A549 (cell line): ENCODE measurements at regions not wholly inside any gene's neighbourhood (a gene's known extent, or its start where the extent isn't known, plus 50 kb on each side); places are given as distances from the start of the nearest gene placed in this dataset.

Source experiments
- ATAC-seq, 2 experiments: fragments of 200-7000 bp in 1 of 2; fragments of >200 bp in 1 of 2; cut with Nextera tagmentation in 1 of 2; cut with Tn5 transposase in 1 of 2; 3 replicates each; pipeline versions ENCODE4 v1.8.0 to v1.9.1; 2018 to 2020; ENCODE audit warnings: mild to moderate bottlenecking in 1 of 2, moderate library complexity in 1 of 2
- CTCF ChIA-PET: fragments of 300-600 bp; sonication (Branson Sonifier 250); formaldehyde crosslinking; extraction: SDS; loops from one replicate; lab custom pipeline; 2021; ENCODE audit warnings: antibody characterized with exemption, inconsistent platforms; lab: Yijun Ruan, JAX
- POLR2A ChIA-PET: fragments of 350-600 bp; formaldehyde crosslinking; extraction: SDS; loops from one replicate; lab custom pipeline; 2021; ENCODE audit warnings: antibody characterized with exemption, inconsistent platforms; lab: Yijun Ruan, JAX
- DNase-seq, 2 experiments: peaks; one replicate each; pipeline versions ENCODE4 v3.0.0 to v3.0.0-alpha.2; 2011 to 2016; ENCODE audit warnings: low read depth in 1 of 2, low spot score in 1 of 2
- FAIRE-seq: peaks from 2 replicates; lab custom pipeline; 2011; peaks lifted over from hg19 to GRCh38; lab: Jason Lieb, UNC
- H3K27ac ChIP-seq, 2 experiments: fragments of >200 bp; sonication (Bioruptor Twin); formaldehyde crosslinking; 3 replicates each; pipeline ENCODE4 v1.5.1; 2016 to 2017
- H3K4me1 ChIP-seq: fragments of >200 bp; sonication (Bioruptor Twin); formaldehyde crosslinking; 3 replicates; pipeline ENCODE4 v1.6.1; 2016
- H3K4me2 ChIP-seq: fragments of >200 bp; sonication (Bioruptor Twin); formaldehyde crosslinking; 3 replicates; pipeline ENCODE4 v1.6.1; 2016
- H3K4me3 ChIP-seq: fragments of >200 bp; sonication (Bioruptor Twin); formaldehyde crosslinking; 3 replicates; pipeline ENCODE4 v1.5.1; 2016
- H3K9me3 ChIP-seq: fragments of >200 bp; sonication (Bioruptor Twin); formaldehyde crosslinking; 3 replicates; pipeline ENCODE4 v1.6.1; 2016
- CBX8 ChIP-seq: fragments of 200-600 bp; sonication (generic); IDR thresholded peaks from 2 replicates; pipeline ENCODE4 v1.6.1; 2016
- CEBPB ChIP-seq, 2 experiments: fragments of >200 bp in 1 of 2; sonication (Bioruptor Twin) in 1 of 2; formaldehyde crosslinking in 1 of 2; IDR thresholded peaks; 2 replicates each; pipeline ENCODE4 v1.6.1; 2012 to 2016
- CHD4 ChIP-seq: fragments of 200-600 bp; sonication (generic); IDR thresholded peaks from 2 replicates; pipeline ENCODE4 v1.6.1; 2016; ENCODE audit warnings: antibody characterized with exemption, mild to moderate bottlenecking, borderline replicate concordance
- E2F6 ChIP-seq: IDR thresholded peaks from 2 replicates; pipeline ENCODE4 v1.6.1; 2012; ENCODE audit warnings: low read depth, borderline replicate concordance
- ELK1 ChIP-seq: fragments of 150-350 bp; IDR thresholded peaks from 2 replicates; pipeline ENCODE4 v1.6.1; 2014; ENCODE audit warnings: low read depth, mild to moderate bottlenecking, low read length
- EP300 ChIP-seq, 2 experiments: fragments of >200 bp; sonication (Bioruptor Twin); formaldehyde crosslinking; IDR thresholded peaks; 2 replicates in 1 of 2; 3 replicates in 1 of 2; pipeline ENCODE4 v1.6.1; 2016 to 2017
- ESRRA ChIP-seq: fragments of 150-350 bp; IDR thresholded peaks from 2 replicates; pipeline ENCODE4 v1.6.1; 2014; ENCODE audit warnings: mild to moderate bottlenecking, low read length, borderline replicate concordance
- FOSL2 ChIP-seq, 2 experiments: fragments of 450-650 bp in 1 of 2; fragments of >200 bp in 1 of 2; sonication (Bioruptor Twin) in 1 of 2; formaldehyde crosslinking; IDR thresholded peaks; 2 replicates each; pipeline versions ENCODE4 v1.5.0 to v1.6.1; 2016 to 2020; ENCODE audit warnings: mild to moderate bottlenecking in 1 of 2, moderate library complexity in 1 of 2
- FOXS1 ChIP-seq: fragments of 250-450 bp; sonication (Bioruptor Pico); IDR thresholded peaks from 2 replicates; pipeline ENCODE4 v1.5.0; 2020; ENCODE audit warnings: mild to moderate bottlenecking, moderate library complexity
- HDAC2 ChIP-seq: fragments of 200-600 bp; sonication (generic); IDR thresholded peaks from 2 replicates; pipeline ENCODE4 v1.6.1; 2016
- HEYL ChIP-seq: fragments of 250-450 bp; sonication (Bioruptor Pico); IDR thresholded peaks from 2 replicates; pipeline ENCODE4 v1.8.0; 2021; ENCODE audit warnings: mild to moderate bottlenecking, moderate library complexity
- HOXB5 ChIP-seq: fragments of 250-450 bp; sonication (Bioruptor Pico); IDR thresholded peaks from 2 replicates; pipeline ENCODE4 v1.5.0; 2020; ENCODE audit warnings: mild to moderate bottlenecking, moderate library complexity
- JUN ChIP-seq, 2 experiments: fragments of >200 bp; sonication (Bioruptor Twin); formaldehyde crosslinking; IDR thresholded peaks; 2 replicates in 1 of 2; 3 replicates in 1 of 2; pipeline ENCODE4 v1.6.1; 2016 to 2017
- MAX ChIP-seq: IDR thresholded peaks from 2 replicates; pipeline ENCODE4 v1.6.1; 2012
- MAZ ChIP-seq: fragments of 150-350 bp; IDR thresholded peaks from 2 replicates; pipeline ENCODE4 v1.6.1; 2014; ENCODE audit warnings: antibody characterized with exemption, low read depth, low read length, borderline replicate concordance
- NFE2L2 ChIP-seq: fragments of 150-350 bp; conservative IDR thresholded peaks from 2 replicates; pipeline ENCODE4 v1.6.1; 2014; ENCODE audit warnings: low read length
- PHF8 ChIP-seq: fragments of 200-600 bp; sonication (generic); IDR thresholded peaks from 2 replicates; pipeline ENCODE4 v1.6.1; 2016; ENCODE audit warnings: low read depth, mild to moderate bottlenecking, antibody characterized with exemption, moderate library complexity, borderline replicate concordance
- RAD21 ChIP-seq, 2 experiments: fragments of >200 bp in 1 of 2; sonication (Bioruptor Twin) in 1 of 2; formaldehyde crosslinking in 1 of 2; IDR thresholded peaks in 1 of 2; conservative IDR thresholded peaks in 1 of 2; 2 replicates in 1 of 2; 3 replicates in 1 of 2; pipeline ENCODE4 v1.6.1; 2012 to 2018; ENCODE audit warnings: inconsistent platforms in 1 of 2
- REST ChIP-seq: fragments of 200-600 bp; sonication (generic); IDR thresholded peaks from 2 replicates; pipeline ENCODE4 v1.6.1; 2016; ENCODE audit warnings: antibody characterized with exemption, mild to moderate bottlenecking, moderate library complexity
- RNF2 ChIP-seq: fragments of 200-600 bp; sonication (generic); IDR thresholded peaks from 2 replicates; pipeline ENCODE4 v1.6.1; 2016; ENCODE audit warnings: low read depth, mild to moderate bottlenecking, antibody characterized with exemption, moderate library complexity, borderline replicate concordance
- SMC3 ChIP-seq: fragments of >200 bp; sonication (Bioruptor Twin); formaldehyde crosslinking; IDR thresholded peaks from 3 replicates; pipeline ENCODE4 v1.6.1; 2018; ENCODE audit warnings: inconsistent platforms
- USF2 ChIP-seq: fragments of 450-650 bp; IDR thresholded peaks from 2 replicates; pipeline ENCODE4 v1.6.1; 2014; ENCODE audit warnings: antibody characterized with exemption
- ZFP36 ChIP-seq: fragments of 450-650 bp; IDR thresholded peaks from 2 replicates; pipeline ENCODE4 v1.6.1; 2014; ENCODE audit warnings: borderline replicate concordance; ENCODE audit not compliant: partially characterized antibody
- ZNF302 ChIP-seq: fragments of 250-450 bp; sonication (Bioruptor Pico); IDR thresholded peaks from 2 replicates; pipeline ENCODE4 v1.9.0; 2021; ENCODE audit warnings: inconsistent platforms, mild to moderate bottlenecking, moderate library complexity
- WGBS: methylation state at CpG from one replicate; pipeline ENCODE4 v1.1.6; 2017; ENCODE audit errors: missing lambda C conversion rate; 5-methylcytosine and 5-hydroxymethylcytosine counted together

GRCh38 chr1:60146884-60147283 is 73.3 kb upstream of the C1orf87 start:
- no peak overlapping the region for H3K27ac ChIP-seq
- FAIRE-seq (no peak), DNase-seq (no peak), ATAC-seq (no peak)
- no peaks in the 10 kb centered on the region for H3K9me3 ChIP-seq
- POLR2A ChIA-PET = no interaction called here
- no peak overlapping the region for H3K4me3 ChIP-seq
- CTCF ChIA-PET = no interaction called here
- 0% methylated on average over 1 of the region's 1 CpG for WGBS
- no peak overlapping the region for H3K4me2 ChIP-seq
- H3K4me1 ChIP-seq = no peaks in the 10 kb centered on the region
- no peak for TF ChIP-seq CBX8
- TF ChIP-seq CEBPB (IDR thresholded peaks at IDR 0.05) = no peak
- no peak for TF ChIP-seq USF2
- no peak for TF ChIP-seq E2F6
- TF ChIP-seq NFE2L2 = no peak
- no peak for TF ChIP-seq ESRRA
- no peak for TF ChIP-seq MAZ
- no peak for TF ChIP-seq ZFP36
- TF ChIP-seq RAD21 (conservative IDR thresholded peaks at IDR 0.05 in 1 of 2, IDR thresholded peaks at IDR 0.05 in 1 of 2) = no peak
- TF ChIP-seq MAX = no peak
- TF ChIP-seq JUN (IDR thresholded peaks at IDR 0.05) = no peak
- TF ChIP-seq PHF8 = no peak
- no peak for TF ChIP-seq ELK1
- no peak for TF ChIP-seq HEYL (CRISPR knock-in tag)

GRCh38 chr1:60145771-60146170 is 72.2 kb upstream of the C1orf87 start:
- Histone ChIP-seq H3K27ac (no peak overlapping the region), H3K4me2 (no peak overlapping the region), H3K4me3 (no peak overlapping the region), H3K4me1 (no peaks in the 10 kb centered on the region), H3K9me3 (no peaks in the 10 kb centered on the region)
- ATAC-seq (no peak), DNase-seq (no peak), FAIRE-seq (no peak)
- 0% methylated on average over 1 of the region's 1 CpG for WGBS
- ChIA-PET CTCF (no interaction called here), POLR2A (no interaction called here)
- TF ChIP-seq ZNF302 (CRISPR knock-in tag) (no peak), FOSL2 (IDR thresholded peaks at IDR 0.05) (no peak), FOSL2 (CRISPR knock-in tag; IDR thresholded peaks at IDR 0.05) (no peak), EP300 (IDR thresholded peaks at IDR 0.05) (no peak), REST (no peak), CHD4 (no peak), HOXB5 (CRISPR knock-in tag) (no peak), FOXS1 (CRISPR knock-in tag) (no peak), ZFP36 (no peak), HDAC2 (no peak), RNF2 (no peak), SMC3 (no peak), USF2 (no peak)
